SK-N-SH (cell line): ENCODE measurements at regions not wholly inside any gene's neighbourhood (a gene's known extent, or its start where the extent isn't known, plus 50 kb on each side); places are given as distances from the start of the nearest gene placed in this dataset.

Experiments
- EP300 ChIP-seq, 2 experiments: IDR thresholded peaks; 2 replicates each; pipeline versions ENCODE4 v1.4.0 to v1.6.1; 2012; ENCODE audit warnings: borderline replicate concordance in 1 of 2, low read depth in 1 of 2, low read length in 1 of 2
- FOSL2 ChIP-seq: IDR thresholded peaks from 2 replicates; pipeline ENCODE4 v1.4.0; 2012; ENCODE audit warnings: low read depth, mild to moderate bottlenecking, moderate library complexity, borderline replicate concordance
- RAD21 ChIP-seq: IDR thresholded peaks from 2 replicates; pipeline ENCODE4 v1.6.1; 2012; ENCODE audit warnings: mild to moderate bottlenecking, low read length
- TF ChIP-seq, protein P1 (sequence below): fragments of 200-600 bp; sonication (generic); IDR thresholded peaks from 2 replicates; pipeline ENCODE4 v1.6.1; 2017; ENCODE audit warnings: antibody characterized with exemption, mild to moderate bottlenecking, moderate library complexity
- TF ChIP-seq, protein P2 (sequence below): IDR thresholded peaks from 2 replicates; pipeline ENCODE4 v1.6.1; 2012; ENCODE audit warnings: mild to moderate bottlenecking, low read depth, low read length, moderate library complexity

DNA sequence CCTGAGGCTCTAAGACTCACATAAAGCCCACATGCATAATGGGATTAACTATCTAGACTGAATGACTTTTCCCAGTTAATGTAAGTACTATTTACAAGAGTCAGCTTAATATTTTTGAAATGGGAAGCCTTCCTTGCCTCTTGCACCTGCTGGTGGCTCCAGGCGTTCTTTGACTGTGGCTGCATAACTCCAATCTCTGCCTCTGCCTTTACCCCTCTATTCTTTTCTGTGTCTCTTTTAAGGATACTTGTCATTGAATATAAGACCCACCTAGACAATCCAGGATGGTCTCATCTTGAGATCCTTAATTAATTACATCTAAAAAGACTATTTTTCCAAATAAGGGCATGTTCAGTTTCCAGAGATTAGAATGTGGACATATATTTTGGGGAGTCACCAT lies 66.9 kb upstream of the PCED1B start:
- TF ChIP-seq EP300 (IDR thresholded peaks at IDR 0.05; ENCODE audit: borderline replicate concordance in 1 of 2, low read depth in 1 of 2, low read length in 1 of 2) (no peak), FOSL2 (no peak), RAD21 (no peak)
- TF ChIP-seq, protein P1, sequence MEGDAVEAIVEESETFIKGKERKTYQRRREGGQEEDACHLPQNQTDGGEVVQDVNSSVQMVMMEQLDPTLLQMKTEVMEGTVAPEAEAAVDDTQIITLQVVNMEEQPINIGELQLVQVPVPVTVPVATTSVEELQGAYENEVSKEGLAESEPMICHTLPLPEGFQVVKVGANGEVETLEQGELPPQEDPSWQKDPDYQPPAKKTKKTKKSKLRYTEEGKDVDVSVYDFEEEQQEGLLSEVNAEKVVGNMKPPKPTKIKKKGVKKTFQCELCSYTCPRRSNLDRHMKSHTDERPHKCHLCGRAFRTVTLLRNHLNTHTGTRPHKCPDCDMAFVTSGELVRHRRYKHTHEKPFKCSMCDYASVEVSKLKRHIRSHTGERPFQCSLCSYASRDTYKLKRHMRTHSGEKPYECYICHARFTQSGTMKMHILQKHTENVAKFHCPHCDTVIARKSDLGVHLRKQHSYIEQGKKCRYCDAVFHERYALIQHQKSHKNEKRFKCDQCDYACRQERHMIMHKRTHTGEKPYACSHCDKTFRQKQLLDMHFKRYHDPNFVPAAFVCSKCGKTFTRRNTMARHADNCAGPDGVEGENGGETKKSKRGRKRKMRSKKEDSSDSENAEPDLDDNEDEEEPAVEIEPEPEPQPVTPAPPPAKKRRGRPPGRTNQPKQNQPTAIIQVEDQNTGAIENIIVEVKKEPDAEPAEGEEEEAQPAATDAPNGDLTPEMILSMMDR = no peak
- TF ChIP-seq, protein P2, sequence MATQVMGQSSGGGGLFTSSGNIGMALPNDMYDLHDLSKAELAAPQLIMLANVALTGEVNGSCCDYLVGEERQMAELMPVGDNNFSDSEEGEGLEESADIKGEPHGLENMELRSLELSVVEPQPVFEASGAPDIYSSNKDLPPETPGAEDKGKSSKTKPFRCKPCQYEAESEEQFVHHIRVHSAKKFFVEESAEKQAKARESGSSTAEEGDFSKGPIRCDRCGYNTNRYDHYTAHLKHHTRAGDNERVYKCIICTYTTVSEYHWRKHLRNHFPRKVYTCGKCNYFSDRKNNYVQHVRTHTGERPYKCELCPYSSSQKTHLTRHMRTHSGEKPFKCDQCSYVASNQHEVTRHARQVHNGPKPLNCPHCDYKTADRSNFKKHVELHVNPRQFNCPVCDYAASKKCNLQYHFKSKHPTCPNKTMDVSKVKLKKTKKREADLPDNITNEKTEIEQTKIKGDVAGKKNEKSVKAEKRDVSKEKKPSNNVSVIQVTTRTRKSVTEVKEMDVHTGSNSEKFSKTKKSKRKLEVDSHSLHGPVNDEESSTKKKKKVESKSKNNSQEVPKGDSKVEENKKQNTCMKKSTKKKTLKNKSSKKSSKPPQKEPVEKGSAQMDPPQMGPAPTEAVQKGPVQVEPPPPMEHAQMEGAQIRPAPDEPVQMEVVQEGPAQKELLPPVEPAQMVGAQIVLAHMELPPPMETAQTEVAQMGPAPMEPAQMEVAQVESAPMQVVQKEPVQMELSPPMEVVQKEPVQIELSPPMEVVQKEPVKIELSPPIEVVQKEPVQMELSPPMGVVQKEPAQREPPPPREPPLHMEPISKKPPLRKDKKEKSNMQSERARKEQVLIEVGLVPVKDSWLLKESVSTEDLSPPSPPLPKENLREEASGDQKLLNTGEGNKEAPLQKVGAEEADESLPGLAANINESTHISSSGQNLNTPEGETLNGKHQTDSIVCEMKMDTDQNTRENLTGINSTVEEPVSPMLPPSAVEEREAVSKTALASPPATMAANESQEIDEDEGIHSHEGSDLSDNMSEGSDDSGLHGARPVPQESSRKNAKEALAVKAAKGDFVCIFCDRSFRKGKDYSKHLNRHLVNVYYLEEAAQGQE = no peak
